PC-9 (cell line): ENCODE measurements at regions not wholly inside any gene's neighbourhood (a gene's known extent, or its start where the extent isn't known, plus 50 kb on each side); places are given as distances from the start of the nearest gene placed in this dataset.

Experiments used
- EZH2 ChIP-seq: fragments of 200-600 bp; sonication (generic); IDR thresholded peaks from 2 replicates; pipeline ENCODE4 v1.8.0; 2017; ENCODE audit warnings: antibody characterized with exemption, low read depth
- TF ChIP-seq, protein P1 (sequence below): fragments of 200-600 bp; sonication (generic); conservative IDR thresholded peaks from 2 replicates; pipeline ENCODE4 v1.6.1; 2017; ENCODE audit warnings: mixed run types, antibody characterized with exemption, mild to moderate bottlenecking, moderate library complexity

DNA sequence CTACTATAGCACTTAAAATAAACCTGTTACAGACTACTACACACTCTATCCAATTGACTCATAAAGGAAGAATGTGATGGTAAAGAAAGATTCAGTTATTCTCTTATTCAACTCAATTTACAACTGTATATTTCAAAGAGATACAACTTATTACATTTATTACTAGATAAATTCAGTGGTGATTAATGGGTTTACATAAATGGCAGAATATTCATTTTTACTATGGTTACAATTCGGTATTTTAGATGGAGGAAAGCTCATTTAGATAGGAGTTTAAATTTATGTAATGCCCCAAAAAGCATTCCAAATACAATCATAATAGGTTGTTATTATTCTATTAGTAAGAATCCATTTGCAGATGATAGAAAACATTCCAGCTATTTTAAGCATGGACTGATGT, 439.1 kb upstream of the OPRM1 start:
- TF ChIP-seq, protein P1, sequence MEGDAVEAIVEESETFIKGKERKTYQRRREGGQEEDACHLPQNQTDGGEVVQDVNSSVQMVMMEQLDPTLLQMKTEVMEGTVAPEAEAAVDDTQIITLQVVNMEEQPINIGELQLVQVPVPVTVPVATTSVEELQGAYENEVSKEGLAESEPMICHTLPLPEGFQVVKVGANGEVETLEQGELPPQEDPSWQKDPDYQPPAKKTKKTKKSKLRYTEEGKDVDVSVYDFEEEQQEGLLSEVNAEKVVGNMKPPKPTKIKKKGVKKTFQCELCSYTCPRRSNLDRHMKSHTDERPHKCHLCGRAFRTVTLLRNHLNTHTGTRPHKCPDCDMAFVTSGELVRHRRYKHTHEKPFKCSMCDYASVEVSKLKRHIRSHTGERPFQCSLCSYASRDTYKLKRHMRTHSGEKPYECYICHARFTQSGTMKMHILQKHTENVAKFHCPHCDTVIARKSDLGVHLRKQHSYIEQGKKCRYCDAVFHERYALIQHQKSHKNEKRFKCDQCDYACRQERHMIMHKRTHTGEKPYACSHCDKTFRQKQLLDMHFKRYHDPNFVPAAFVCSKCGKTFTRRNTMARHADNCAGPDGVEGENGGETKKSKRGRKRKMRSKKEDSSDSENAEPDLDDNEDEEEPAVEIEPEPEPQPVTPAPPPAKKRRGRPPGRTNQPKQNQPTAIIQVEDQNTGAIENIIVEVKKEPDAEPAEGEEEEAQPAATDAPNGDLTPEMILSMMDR = no peak
- no peak for TF ChIP-seq EZH2
